Astrocyte of the spinal cord (primary cell): ENCODE measurements at regions not wholly inside any gene's neighbourhood (a gene's known extent, or its start where the extent isn't known, plus 50 kb on each side); places are given as distances from the start of the nearest gene placed in this dataset.

Experiments
- DNase-seq: peaks from one replicate; pipeline ENCODE4 v3.0.0; 2011; ENCODE audit warnings: low read depth, low spot score
- H3K4me3 ChIP-seq: 2 replicates; pipeline ENCODE4 v1.5.1; 2011; ENCODE audit warnings: low read depth, mild to moderate bottlenecking, low read length, moderate library complexity
- in situ Hi-C: cut with HindIII; loops from 2 replicates; pipeline ENCODE4 v1.10.0; 2017; ENCODE audit warnings: low sequenced_read_pairs
- TF ChIP-seq, protein P1 (sequence below): IDR thresholded peaks from 2 replicates; pipeline ENCODE4 v1.5.1; 2012; ENCODE audit warnings: low read depth, mild to moderate bottlenecking, low read length, inconsistent platforms

DNA sequence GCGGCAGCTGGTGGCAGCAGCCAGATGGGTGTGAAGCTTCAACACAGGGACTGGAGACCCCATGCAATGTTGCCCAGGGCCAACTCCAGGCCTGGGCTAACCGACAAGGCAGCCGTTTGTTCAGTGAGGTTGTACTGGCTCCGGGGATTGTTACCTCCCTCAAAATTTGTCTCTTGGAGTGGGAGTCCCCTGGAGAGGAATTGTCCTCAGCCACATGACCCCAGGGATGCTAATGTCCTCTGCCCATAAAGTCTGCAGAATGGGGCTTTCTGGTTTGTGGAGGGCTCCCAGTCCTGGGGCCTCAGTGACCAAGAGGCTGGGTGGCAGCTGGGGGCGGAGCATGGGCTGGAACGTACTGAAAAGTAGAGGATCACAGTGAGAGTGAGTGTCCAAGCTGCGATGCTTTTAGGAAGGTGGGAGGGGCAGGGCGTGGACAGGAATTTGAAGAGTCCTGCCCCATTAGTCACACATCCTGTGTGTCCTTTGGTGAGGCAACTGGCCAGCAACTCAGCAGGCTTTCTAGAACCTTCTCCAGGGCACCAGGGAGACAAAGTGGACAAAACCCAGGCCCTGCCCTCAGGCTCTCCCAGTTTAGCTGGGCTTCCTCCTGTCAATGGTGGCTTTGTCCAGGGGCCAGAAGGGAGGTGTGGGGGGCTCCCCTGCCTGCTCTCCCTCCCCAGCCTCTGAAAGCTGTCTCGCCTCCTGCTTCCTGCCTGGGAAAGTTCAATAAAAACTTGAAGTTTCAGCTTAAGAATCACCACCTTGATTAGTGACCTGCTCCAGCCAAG lies 114.0 kb downstream of the NSG2 start:
- TF ChIP-seq, protein P1, sequence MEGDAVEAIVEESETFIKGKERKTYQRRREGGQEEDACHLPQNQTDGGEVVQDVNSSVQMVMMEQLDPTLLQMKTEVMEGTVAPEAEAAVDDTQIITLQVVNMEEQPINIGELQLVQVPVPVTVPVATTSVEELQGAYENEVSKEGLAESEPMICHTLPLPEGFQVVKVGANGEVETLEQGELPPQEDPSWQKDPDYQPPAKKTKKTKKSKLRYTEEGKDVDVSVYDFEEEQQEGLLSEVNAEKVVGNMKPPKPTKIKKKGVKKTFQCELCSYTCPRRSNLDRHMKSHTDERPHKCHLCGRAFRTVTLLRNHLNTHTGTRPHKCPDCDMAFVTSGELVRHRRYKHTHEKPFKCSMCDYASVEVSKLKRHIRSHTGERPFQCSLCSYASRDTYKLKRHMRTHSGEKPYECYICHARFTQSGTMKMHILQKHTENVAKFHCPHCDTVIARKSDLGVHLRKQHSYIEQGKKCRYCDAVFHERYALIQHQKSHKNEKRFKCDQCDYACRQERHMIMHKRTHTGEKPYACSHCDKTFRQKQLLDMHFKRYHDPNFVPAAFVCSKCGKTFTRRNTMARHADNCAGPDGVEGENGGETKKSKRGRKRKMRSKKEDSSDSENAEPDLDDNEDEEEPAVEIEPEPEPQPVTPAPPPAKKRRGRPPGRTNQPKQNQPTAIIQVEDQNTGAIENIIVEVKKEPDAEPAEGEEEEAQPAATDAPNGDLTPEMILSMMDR: no peak
- no peak overlapping the region for H3K4me3 ChIP-seq
- in situ Hi-C loops: no loop called here
- DNase-seq: peak; percentile 10

DNA sequence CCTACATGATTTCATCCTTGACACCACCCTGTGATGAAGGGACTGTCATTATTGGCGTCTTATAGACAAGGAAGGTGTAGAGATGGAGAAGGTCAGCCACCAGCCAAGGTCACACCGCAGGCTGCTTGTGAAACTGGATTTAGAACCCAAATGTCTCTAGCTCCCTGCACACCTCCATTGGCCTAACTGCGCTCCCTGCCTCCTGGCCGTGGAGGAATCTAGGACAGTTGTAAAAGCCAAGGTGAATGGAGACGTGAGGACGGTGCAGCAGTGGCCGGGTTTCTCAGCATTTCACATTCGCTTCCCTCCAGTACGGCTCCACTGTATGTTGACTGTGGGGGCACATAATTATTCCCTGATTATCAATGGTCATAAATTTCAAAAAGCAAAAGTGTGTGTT lies 119.9 kb downstream of the NSG2 start:
- no peak overlapping the region for H3K4me3 ChIP-seq
- DNase-seq: no peak
- in situ Hi-C loops: no loop called here
- TF ChIP-seq, protein P1: no peak

DNA sequence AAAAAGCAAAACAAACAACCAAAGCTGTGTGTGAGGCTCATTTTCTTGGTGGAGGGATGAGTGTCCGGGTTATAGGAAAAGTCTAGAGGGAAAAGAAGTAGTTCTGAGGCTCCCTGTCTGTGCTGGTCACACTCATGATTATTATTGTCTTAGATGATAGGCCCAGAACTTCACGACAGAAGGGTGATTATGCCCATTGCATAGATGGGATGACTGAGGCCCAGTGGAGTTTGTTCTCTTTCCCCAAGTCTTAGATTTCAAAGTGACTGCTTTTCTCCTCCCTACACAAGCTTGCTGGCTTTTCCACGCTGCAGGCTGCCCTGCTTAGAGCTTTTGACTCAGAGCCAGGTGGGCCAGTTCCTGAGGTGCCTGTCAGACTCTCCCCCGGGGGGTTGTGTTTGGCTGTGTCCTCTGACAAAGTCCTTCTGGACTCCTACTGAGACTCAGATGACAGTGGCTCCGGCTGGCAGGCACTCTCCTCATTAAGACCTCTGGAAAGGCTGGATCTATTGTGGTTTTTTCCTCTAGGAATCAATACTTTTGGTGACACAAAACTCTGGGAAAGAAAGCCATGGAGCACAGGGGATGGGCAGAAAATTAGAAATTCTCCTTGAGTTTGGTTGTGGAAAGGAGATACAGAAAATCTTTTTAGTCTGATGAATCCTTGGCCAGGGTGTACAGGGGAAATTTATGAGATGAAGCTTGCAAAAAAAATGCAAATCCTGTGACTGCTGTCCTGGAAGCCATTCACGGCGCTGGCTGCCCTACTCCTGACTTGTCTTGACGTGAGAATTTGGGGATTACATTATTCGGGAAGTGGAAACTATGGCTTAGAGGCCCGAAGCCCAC lies 120.9 kb downstream of the NSG2 start:
- no peak overlapping the region for H3K4me3 ChIP-seq
- DNase-seq: no peak
- TF ChIP-seq, protein P1: no peak
- in situ Hi-C loops: no loop called here

DNA sequence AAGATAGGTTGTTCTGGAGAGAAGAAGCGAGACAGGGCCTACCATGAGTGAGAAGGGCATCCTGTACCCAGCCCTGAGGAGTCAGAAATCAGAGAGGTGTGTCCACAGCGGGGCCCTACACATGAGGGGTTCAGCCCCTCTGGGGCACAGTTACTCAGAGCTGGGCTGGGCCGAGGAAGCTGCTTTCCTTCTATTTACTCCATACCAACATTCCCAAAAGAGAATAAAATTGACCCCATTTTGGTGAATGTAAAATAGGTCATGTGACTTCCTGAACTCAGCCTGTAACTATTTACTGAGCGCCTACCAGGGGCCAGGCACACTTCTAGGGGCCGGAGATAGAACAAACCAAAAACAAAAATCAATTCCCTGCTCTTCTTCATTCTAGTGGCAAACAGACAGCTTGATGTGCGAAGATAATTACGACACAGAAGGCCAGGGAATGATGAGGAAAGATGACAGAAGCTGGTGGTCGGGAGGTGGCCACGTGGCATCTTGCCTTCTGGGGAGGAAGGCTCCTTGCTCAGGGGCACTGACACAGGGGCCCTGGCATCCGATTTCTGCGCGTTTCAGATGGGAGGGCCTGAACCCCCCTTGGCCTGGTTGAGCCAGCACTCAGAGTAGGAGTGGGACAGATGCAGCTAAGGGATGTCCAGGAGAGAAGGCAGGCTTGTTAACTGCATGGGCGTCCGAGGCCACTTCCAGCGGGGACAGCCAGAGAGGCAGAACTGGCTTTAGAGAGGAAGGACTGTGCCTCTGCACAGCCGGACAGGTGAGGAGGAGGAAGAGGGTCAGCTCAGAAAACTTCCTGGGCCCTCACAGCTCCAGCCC lies 121.8 kb downstream of the NSG2 start:
- in situ Hi-C loops: no loop called here
- no peak overlapping the region for H3K4me3 ChIP-seq
- no peak for DNase-seq
- TF ChIP-seq, protein P1: no peak

DNA sequence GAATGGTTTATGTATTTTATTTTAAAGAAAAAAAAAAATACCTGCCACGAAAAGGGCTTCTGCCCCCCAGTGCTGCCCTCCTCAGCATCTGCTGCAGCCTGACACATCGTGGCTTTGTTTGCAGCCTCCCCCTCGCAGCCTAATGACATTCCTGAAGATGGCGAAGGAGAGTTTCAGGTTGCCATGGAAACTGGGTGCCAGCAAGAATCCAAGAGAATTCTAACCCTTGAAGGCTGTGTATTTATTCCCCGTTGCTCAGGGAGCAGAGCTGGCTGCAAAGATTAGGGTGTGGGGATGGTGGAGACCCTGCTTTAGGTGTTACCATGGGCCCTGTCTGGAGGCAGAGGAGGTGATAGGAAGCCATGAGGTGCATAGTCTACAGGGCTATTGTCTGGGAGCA lies 126.6 kb downstream of the NSG2 start:
- in situ Hi-C loops: no loop called here
- TF ChIP-seq, protein P1: no peak
- H3K4me3 ChIP-seq: no peak overlapping the region
- no peak for DNase-seq

DNA sequence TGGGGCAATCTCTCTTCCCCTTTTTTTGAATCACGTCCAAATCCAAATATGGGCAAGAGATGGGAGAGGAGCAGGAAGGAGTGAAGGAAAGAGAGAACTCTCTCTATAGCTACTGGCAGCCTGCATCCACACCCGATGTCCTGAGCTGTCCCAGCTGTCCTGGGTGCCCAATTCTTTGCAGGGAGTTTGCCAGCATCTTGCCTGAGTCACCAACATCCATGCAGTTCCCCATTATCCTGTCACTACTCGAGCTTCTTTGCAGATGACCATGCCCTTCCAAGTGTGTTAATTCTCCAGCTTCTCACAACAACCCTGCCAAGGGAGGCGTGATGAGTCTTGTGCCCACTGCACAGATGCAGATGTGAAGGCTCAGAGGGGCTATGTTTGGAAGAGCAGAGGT lies 127.1 kb downstream of the NSG2 start:
- in situ Hi-C loops: no loop called here
- TF ChIP-seq, protein P1: no peak
- DNase-seq: no peak
- no peak overlapping the region for H3K4me3 ChIP-seq
